ENCODE measurements at regions not wholly inside any gene's neighbourhood (a gene's known extent, or its start where the extent isn't known, plus 50 kb on each side); places are given as distances from the start of the nearest gene placed in this dataset.

- DNase-seq (ENCODE audit: low read depth) = no peak
Measured at GRCh38 chr9:27625751-27626150, 52.5 kb upstream of the C9orf72 start.

GRCh38 chr9:27626244-27627187 is 53.2 kb upstream of the C9orf72 start:
- peak; percentile 44 for DNase-seq (ENCODE audit: low read depth)

GRCh38 chr9:27627188-27627564 is 53.9 kb upstream of the C9orf72 start:
- no peak for DNase-seq (ENCODE audit: low read depth)

DNA sequence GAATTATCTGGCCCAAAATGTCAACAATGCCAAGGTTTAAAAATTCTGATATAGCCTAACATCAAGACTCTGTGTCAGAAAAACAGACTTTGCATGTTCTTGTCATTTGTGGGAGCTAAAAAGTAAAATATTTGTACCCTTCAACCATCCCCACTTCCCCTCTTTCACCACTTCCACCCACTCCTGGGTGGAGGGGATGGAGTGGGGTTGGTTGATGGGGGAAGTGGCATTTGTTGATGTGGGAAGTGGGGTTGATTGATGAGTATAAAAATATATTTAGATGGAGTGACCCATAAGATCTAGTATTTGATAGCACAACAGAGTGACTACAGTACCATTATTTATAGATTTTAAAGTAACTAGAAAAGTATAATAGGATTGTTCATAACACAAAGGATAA is 55.0 kb upstream of the C9orf72 start:
- no peak for DNase-seq (ENCODE audit: low read depth)

- no peak for DNase-seq (ENCODE audit: low read depth)
Measured at GRCh38 chr9:27629425-27629824, 56.1 kb upstream of the C9orf72 start.

DNA sequence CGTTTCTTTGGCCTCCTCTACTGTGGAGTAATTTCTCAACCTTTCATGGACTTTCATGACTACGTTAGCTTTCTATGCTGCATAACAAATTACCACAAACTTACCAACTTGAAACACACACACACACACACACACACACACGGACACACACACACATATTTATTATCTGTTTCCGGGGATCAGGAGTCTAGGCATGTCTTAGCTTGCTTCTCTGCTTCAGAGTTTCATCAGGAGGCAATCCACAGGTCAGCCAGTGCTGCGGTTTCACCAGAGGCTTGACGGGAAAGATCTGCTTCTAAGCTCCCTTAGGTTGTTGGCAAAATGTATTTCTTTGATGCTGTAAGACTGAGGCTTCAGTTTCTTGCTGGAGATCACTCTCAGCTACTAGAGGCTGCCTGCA is 59.0 kb upstream of the C9orf72 start:
- no peak for DNase-seq (ENCODE audit: low read depth)

- DNase-seq (ENCODE audit: low read depth) = no peak
Measured at GRCh38 chr9:27633764-27634163, 60.5 kb upstream of the C9orf72 start.

- no peak for DNase-seq (ENCODE audit: low read depth)
Measured at GRCh38 chr9:27634879-27635278, 61.6 kb upstream of the C9orf72 start.

- no peak for DNase-seq (ENCODE audit: low read depth)
Measured at GRCh38 chr9:27638716-27639115, 65.4 kb upstream of the C9orf72 start.

DNA sequence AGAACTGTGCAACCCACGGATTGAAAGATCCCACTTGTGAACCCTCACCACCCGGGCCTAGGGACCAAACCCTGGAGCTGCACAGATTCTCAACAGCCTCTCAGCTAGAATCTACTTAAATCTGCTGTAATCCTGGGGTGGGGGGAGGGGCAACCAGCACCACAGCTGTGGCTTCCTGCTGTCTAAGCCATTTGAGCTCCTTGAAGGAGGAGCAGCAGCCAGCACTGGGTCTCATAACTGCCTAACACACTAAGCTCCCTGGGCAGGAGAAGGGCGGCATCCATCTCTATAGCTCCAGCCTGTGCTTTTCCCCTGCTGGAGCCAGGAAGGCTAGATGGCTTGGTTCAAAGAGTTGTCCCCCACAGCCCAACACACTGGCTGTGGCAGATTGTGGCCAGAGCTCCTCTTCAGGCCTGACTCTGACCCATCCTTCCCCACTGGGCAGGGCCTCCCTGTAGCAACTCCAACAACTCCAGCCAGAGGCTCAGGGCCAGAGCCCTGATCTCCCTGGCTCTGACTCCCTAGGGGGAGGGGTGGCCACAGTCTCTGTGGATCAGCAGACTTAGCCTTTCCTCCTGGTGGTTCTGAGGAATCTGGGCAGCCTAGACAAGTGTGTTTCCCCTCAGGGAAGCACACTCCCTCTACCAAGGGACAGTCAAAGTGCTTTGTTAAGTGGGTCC is 72.0 kb upstream of the C9orf72 start:
- no peak for DNase-seq (ENCODE audit: low read depth)

GRCh38 chr9:27653246-27653645 is 80.0 kb upstream of the C9orf72 start:
- peak; percentile 4 for DNase-seq (ENCODE audit: low read depth)

- DNase-seq (ENCODE audit: low read depth) = no peak
Measured at GRCh38 chr9:27653957-27654356, 80.7 kb upstream of the C9orf72 start.

- DNase-seq (ENCODE audit: low read depth) = no peak
Measured at GRCh38 chr9:27654629-27655285, 81.5 kb upstream of the C9orf72 start.

DNA sequence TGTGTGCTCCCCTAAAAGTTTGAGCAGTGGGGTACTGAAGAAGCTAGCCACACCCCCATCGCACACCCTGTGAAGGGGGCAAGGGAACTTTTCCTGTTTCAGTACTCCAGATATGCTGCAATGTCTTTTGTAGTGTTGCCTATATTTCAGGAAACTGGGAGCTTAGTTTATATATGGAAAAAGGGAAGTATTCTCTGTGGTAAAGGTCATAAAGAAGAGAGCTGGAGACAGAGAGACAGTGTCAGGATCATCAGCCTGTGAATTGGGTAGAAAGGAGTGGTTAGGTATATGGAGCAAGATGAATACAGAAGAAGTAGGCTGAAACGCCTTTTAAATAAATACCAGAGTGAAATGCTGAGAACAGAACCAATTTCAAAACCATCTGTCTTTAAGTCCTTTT is 82.2 kb upstream of the C9orf72 start:
- no peak for DNase-seq (ENCODE audit: low read depth)

DNA sequence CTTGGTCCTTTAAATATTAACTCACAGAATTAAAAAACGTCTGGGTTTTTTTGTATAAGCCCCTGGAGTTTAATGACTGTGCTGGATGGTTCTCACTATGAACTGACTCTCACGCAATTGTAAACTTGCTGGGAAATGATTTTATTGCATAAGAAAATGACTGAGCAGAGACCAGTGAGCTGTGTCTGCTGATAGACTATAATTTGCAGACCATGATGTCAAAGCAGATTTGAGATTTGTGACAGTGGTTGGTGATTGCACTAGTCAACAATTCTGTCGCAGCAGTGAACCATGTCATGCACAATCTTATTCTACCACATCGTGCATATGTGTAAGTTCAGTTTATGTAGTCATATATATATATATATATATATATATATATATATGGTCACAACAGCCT is 85.7 kb upstream of the C9orf72 start:
- DNase-seq (ENCODE audit: low read depth) = peak; percentile 46

DNA sequence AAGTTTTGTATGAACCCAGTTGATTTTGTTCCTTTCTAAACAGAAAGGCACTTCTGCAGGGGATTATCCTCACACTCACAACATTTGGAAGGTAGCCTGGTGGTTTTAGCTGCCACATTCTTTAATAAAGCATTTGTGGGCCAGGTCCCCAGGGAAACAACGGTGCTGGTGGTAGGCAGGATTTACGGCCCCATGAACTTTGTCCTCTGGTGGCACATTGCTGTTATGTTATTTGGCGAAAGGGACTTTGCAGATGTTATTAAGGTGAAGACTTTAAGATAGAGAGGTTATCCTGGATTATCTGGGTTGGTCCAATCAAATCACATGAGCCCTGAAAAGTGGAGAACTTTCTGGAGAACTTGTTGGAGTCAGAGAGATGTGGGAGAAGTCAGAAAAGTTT is 86.3 kb upstream of the C9orf72 start:
- DNase-seq (ENCODE audit: low read depth) = peak; percentile 7

GRCh38 chr9:27660148-27660547 is 86.9 kb upstream of the C9orf72 start:
- DNase-seq (ENCODE audit: low read depth) = no peak

DNA sequence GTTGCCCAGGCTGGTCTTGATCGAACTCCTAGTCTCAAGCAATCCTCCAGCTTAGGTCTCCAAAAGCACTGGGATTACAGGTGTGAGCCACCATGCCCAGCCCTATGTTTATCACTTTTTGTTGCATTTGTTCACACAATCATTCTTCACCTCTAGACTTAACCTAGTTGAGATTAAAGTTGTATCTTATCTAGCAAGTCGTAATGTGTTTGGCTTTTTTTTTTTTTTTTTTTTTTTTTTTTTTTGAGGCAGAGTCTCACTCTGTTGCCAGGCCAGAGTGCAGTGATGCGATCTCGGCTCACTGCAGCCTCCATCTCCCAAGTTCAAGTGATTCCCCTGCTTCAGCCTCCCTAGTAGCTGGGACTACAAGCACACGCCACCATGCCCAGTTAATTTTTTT is 90.2 kb upstream of the C9orf72 start:
- DNase-seq (ENCODE audit: low read depth) = no peak

- DNase-seq (ENCODE audit: low read depth) = no peak
Measured at GRCh38 chr9:27664121-27664779, 91.0 kb upstream of the C9orf72 start.

DNA sequence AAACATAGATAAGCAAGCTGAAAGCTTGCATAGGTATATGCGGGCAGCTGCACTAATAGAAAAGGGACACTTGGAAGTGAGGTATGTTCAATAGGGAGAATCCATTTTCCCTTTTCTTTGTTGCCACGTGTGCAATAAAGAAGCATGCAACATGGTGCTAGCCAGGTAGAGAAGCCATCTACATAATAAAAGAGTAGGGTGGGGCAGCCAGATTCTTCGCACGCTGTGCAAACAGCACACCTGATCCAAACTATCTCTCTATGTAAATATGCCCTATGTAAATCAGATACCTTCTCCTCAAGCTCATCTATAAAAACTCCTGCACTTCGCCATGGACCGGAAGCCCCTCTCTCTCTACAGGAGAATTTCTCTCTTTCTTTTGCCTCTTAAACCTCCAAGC is 91.9 kb upstream of the C9orf72 start:
- no peak for DNase-seq (ENCODE audit: low read depth)

DNA sequence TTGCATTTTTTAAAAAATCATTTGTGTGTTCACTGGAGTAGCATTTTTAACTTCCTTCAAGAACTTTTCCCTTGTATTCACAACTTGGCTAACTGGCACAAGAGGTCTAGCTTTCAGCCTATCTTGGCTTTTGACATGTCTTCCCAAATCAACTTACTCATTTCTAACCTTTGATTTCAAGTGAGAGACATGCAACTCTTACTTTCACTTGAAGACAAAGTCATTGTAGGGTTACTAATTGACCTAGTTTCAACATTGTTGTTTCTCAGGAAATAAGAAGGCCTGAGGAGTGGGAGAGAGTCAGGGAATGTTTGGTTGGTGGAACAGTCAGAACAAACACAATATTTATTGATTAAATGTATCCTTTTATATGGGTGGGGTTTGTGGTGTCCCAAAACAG is 95.0 kb upstream of the C9orf72 start:
- DNase-seq (ENCODE audit: low read depth) = peak; percentile 38

DNA sequence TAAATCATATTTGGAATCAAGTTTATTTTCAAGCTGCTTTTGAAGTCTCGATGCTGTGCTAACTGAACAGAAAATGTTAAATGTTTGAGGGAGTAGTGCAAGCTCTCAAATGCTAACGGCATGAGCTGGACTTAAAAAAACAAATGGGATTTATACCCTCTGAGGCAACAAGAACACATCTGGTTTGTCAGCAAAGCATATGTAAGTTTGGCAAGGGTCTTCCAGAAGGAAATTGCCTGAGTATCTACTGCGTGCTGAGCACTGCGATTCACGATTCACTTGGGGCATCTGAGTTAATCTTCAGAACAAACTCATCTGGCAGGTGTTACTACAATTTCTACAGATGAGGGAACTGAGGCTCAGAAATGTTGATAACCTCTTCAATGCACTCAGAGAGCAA is 98.4 kb upstream of the C9orf72 start:
- peak; percentile 32 for DNase-seq (ENCODE audit: low read depth)

All from renal cortical epithelial cell (primary cell).